T-helper 1 cell treated with Interleukin-12 subunit alpha and Interleukin-12 subunit beta and Interleukin-4 antibody, amounts not matched to agents 30 ng/mL and 1 ng/mL, for 36 hours (primary cell): ENCODE measurements at regions not wholly inside any gene's neighbourhood (a gene's known extent, or its start where the extent isn't known, plus 50 kb on each side); places are given as distances from the start of the nearest gene placed in this dataset.
"Not testable (repeated sequence)": the region's sequence is repeated elsewhere in the genome, so short reads cannot be mapped to it uniquely, and the experiment has no call there.

Experiments
- intact Hi-C: fragments of 100-400 bp; cut with micrococcal nuclease; formaldehyde crosslinking; loops from one replicate; pipeline ENCODE4 v1.15.1; 2024

- intact Hi-C loops = no loop called here
Observed at GRCh38 chr4:131001371-131001770, 1905.4 kb downstream of the C4orf33 start.

- intact Hi-C loops = no loop called here
Observed at GRCh38 chr4:131002132-131002531, 1906.2 kb downstream of the C4orf33 start.

GRCh38 chr4:131006388-131006787 lies 1910.4 kb downstream of the C4orf33 start:
- intact Hi-C loops = no loop called here

- intact Hi-C loops = not testable (repeated sequence)
Observed at GRCh38 chr4:131011961-131012360, 1916.0 kb downstream of the C4orf33 start.

GRCh38 chr4:131013226-131013625 lies 1917.3 kb downstream of the C4orf33 start:
- intact Hi-C loops = no loop called here

- intact Hi-C loops = no loop called here
Observed at GRCh38 chr4:131026771-131027170, 1930.8 kb downstream of the C4orf33 start.

GRCh38 chr4:131044368-131044767 lies 1948.4 kb downstream of the C4orf33 start:
- intact Hi-C loops = no loop called here

- intact Hi-C loops = no loop called here
Observed at GRCh38 chr4:131046821-131047220, 1950.9 kb downstream of the C4orf33 start.

GRCh38 chr4:131052646-131053045 lies 1956.7 kb downstream of the C4orf33 start:
- intact Hi-C loops = no loop called here

GRCh38 chr4:131054489-131055019 lies 1958.6 kb downstream of the C4orf33 start:
- intact Hi-C loops = no loop called here

- intact Hi-C loops = no loop called here
Observed at GRCh38 chr4:131061734-131062133, 1965.8 kb downstream of the C4orf33 start.

- intact Hi-C loops = no loop called here
Observed at GRCh38 chr4:131063878-131064277, 1967.9 kb downstream of the C4orf33 start.

GRCh38 chr4:131081069-131081468 lies 1985.1 kb downstream of the C4orf33 start:
- intact Hi-C loops = no loop called here

GRCh38 chr4:131084997-131085396 lies 1989.0 kb downstream of the C4orf33 start:
- intact Hi-C loops = no loop called here

- intact Hi-C loops = no loop called here
Observed at GRCh38 chr4:131091896-131092295, 1995.9 kb downstream of the C4orf33 start.

GRCh38 chr4:131093303-131093702 lies 1997.4 kb downstream of the C4orf33 start:
- intact Hi-C loops = no loop called here

- intact Hi-C loops = no loop called here
Observed at GRCh38 chr4:131098976-131099375, 2003.0 kb downstream of the C4orf33 start.

GRCh38 chr4:131113273-131113672 lies 2017.3 kb downstream of the C4orf33 start:
- intact Hi-C loops = no loop called here

- intact Hi-C loops = no loop called here
Observed at GRCh38 chr4:131113704-131114103, 2017.8 kb downstream of the C4orf33 start.

- intact Hi-C loops = no loop called here
Observed at GRCh38 chr4:131119661-131120060, 2023.7 kb downstream of the C4orf33 start.

GRCh38 chr4:131137196-131137595 lies 2011.9 kb upstream of the PCDH10 start:
- intact Hi-C loops = no loop called here

GRCh38 chr4:131159261-131159660 lies 1989.8 kb upstream of the PCDH10 start:
- intact Hi-C loops = no loop called here

GRCh38 chr4:131192318-131192717 lies 1956.8 kb upstream of the PCDH10 start:
- intact Hi-C loops = no loop called here

- intact Hi-C loops = no loop called here
Observed at GRCh38 chr4:131207589-131207988, 1941.5 kb upstream of the PCDH10 start.
